GM21528 (cell line): ENCODE measurements at regions not wholly inside any gene's neighbourhood (a gene's known extent, or its start where the extent isn't known, plus 50 kb on each side); places are given as distances from the start of the nearest gene placed in this dataset.
"Not testable (repeated sequence)": the region's sequence is repeated elsewhere in the genome, so short reads cannot be mapped to it uniquely, and the experiment has no call there.

ENCODE experiments used
- ATAC-seq: cut with Tn5 transposase; IDR thresholded peaks from one replicate; pipeline ENCODE4 v1.9.1; 2021; ENCODE audit warnings: mild to moderate bottlenecking, moderate library complexity; ENCODE audit not compliant: unreplicated experiment, low FRiP score

DNA sequence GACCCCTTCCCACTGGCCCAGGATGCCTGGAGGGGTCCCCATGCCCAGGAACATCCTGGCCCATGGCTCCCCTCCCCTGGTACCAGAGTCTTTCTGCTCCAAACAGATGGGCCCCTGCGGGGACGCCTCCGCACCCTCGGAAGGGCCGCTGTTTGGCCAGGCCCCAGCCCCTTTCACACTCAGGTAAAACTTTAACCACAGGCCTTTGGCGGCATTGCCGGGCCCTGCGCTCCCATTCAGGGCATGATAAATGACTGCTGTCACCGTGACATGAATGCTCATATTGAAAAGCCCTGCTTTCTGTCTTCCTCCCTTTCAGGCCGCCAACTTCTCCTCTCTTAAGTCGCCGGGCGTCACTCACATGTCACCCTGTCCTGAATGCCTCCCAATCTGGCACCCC, 141.5 kb upstream of the TOP1 start:
- ATAC-seq = no peak

DNA sequence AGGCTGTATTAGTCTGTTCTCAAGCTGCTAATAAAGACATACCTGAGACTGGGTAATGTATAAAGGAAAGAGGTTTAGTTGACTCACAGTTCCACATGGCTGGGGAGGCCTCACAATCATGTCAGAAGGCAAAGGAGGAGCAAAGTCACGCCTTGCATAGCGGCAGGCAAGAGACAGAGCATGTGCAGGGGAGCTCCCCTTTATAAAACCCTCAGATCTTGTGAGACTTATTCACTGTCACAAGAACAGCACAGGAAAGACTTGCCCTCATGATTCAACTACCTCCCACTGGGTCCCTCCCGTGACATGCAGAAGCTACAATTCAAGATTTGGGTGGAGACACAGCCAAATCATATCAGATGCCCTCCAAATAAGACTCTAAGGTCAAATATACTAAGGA, 139.4 kb upstream of the TOP1 start:
- ATAC-seq = not testable (repeated sequence)

DNA sequence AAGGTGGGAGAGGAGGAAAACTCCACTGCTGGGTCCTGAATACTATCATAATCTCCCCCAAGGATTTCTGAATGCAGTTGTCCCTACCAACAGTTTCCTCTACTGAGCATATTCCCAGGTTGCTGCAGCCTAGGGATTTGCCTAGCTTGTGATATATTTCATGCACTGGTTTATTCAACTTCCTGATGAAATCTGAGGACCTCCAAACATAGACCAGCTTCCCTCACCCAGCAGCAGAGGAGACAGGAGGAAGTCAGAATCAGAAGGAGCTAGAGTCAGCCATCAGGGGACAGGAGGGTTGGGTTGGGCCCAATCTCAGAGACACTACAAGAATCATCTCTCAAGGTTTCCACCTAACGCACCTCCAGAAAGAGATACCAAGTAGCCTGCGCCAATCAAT, 138.4 kb upstream of the TOP1 start:
- ATAC-seq = no peak

DNA sequence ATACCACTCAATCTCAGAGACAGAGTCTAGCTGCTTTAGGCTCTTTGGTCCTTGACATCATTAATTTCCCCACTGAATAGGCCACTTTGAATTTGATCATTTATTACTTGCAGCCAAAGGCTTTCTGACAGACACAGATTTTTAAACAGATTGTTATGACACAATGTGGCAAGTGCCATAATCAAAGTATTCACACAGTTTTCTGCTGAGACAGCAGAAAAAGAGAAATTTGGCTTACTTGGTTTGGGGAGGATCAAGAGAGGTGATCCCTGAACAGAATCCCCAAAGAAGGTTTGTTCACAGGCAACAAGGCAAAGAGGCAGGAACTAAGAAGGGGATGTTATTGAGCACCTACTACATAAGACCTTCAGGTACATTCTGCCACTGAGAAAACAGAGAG, 138.0 kb upstream of the TOP1 start:
- ATAC-seq = no peak

DNA sequence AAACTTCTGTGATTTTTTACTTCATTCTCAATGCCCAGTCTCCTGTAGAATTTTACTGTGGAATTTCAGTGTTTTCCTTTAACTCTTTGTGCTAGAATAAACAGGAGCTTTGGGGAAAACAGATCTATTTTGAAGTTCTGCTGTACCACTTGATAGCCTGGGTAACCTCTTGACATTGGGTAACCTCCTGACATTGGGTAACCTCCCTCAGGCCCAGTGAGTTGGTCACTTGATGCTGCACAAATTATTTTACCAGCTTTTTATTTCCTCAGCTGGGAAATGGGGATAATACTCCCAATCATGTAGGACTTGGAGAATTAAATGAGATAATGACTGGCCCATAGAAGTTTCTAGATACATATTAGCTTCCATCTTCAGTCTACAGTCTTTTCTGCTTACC, 137.3 kb upstream of the TOP1 start:
- no peak for ATAC-seq

DNA sequence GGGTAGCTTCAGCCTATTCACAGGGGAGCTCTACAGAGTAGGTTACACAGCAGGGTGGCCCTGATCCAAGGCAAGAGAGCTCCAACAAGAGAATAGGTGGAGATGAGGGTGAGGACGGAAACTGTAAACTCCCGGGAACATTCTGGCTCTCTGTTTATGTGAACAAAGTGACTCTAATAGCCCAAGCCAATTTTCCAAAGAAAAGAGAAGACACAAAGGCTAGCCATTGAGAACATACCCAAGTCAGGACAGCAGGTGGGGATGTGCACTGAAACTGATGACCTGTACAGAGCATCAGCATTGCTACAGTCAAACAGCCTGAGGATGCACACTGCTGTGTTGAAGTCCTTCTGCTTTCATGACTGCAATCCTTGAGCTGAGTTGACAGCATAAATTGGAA, 136.0 kb upstream of the TOP1 start:
- no peak for ATAC-seq

DNA sequence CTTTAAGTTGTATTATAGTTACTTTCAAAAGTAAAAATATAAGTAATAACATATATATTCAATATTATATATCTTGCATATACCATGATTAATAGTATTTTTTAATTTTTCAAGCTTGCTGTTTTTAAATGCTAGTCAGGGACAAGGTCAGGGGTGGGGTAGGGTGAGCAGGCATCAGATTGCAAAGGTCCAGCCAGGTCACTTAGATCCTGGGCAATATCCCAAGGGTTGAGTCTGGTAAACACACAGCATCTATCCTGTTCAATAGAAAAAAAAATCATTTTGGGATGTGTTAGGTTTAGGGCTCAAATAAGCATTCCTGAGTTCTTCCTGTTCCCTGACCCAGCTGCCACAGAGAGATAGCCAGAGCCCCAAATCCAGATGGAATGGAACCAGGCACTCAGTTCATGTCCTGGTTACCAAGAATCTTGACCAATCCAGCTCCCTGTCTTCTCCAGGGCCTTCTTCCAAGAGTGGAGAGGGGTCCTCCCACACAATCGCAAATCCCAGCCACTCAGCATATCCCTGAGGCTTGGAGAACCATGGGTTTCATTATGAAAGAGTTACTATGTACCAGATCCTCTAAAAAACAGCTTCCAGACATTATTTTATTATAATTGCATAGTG, 134.9 kb upstream of the TOP1 start:
- ATAC-seq = no peak

DNA sequence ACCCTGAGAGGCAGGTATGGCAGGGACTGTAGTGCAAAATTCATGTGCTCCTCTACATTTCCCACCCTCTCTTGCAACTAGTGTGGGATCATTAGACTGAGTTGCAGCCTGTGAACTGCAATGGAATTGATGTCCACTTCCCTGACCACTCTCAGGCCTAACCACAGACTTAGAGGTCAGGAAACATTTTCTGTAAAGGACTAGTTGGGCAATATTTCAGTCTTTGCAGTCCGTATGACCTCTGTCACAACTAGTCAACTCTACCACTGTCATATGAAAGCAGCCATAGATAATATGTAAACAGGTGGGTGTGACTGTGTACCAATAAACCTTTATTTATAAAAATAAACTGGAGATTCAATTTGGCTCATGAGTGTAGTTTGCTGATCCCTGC, 134.4 kb upstream of the TOP1 start:
- ATAC-seq = no peak

DNA sequence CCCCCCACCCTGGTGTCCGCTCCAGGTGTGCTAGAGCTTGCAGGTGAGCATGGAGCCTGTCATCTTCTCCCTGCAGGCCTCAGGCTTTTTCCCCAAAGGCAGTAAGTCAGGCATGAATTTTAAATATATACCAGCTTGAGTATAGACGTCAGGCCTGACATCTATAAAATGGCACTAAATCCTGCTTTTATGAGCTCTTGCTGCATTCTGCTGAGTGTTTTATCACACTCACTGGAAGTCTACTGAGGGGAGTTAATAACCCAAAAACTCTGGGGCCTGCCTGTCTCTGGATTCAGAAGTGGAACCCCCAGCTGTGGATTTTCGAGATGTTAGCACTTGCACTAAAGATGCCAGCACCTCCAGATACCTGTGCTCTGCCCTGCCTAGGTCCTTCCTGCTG, 133.4 kb upstream of the TOP1 start:
- no peak for ATAC-seq

DNA sequence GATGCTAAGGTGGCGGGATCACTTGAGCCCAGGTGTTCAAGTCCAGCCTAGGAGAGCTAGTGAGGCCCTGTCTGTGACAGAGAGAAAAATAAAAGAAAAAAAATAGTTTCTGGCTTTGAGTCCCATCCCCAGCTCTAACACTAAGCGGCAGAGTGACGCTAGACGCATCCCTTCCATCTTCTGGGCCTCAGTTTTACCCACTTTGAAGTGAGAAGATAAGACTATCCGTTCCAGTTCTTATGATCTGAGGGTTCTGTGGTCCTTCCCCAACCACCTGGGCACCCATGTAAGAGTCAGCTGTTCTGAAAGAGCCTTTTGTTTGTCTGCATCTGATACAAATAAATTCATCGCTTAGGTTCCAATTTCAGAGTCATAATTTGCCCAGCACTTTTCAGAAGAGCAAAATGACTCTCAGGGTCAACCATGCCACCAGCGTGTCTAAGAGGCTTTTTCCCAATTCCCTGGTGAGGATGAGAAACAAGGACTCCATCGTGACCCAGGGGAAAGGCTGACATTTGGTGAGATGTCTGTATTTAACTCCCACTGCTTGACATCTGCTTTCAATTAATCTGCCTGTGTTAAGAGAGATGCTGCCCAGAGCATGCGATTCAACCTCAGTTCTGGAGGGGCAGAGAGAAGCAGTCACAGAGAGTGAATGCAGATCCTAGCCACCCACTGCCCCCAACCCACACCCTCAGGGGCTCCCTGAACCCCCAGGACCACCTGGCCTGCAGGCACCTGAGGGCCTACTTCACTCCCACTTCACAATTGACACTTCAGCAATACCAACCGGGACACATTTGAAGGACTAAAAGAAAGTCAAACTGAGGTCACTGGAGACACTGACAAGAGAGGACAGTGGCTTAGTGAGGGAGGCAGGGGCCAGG, 131.6 kb upstream of the TOP1 start:
- no peak for ATAC-seq

DNA sequence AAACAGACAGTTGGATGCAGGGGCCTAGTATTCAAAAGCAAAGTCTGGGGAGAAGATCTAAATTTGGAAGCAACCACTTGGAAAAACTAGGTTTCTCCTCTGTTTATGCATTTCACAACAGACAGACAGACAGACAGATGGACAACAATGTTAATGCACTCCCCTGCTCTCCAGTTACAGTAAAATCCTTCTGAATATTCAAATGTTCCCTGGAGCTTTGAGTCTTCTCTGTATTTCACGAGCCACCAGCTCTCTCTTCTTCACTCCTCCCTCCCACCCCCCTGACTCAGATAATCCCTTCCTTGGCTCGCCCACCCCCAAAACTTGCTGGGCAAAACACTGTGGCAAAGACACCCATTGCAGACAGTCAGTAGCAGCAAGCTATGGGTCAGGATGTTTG, 129.3 kb upstream of the TOP1 start:
- no peak for ATAC-seq

DNA sequence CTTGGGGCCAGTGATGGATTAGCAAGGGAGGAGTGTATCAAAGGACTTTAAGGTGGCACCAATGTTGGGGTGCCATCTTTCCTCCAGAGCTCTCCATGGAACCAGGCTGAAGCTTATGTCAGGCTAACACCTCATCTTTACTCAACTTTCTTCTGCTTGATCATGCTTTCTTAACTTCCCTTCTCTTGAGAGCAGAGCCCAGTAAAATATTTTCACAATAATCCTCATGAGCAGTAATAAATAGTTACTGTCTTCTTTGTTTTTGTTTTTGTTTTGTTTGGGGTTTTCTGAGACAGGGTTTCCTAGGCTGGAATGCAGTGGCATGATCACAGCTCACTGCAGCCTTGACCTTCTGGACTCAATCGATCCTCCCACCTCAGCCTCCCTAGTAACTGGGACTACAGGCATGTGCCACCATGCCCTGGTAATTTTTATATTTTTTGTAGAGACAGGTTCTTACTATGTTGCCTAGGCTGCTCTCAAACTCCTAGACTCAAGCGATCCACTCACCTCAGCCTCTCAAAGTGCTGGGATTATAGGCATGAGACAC, 127.9 kb upstream of the TOP1 start:
- no peak for ATAC-seq

DNA sequence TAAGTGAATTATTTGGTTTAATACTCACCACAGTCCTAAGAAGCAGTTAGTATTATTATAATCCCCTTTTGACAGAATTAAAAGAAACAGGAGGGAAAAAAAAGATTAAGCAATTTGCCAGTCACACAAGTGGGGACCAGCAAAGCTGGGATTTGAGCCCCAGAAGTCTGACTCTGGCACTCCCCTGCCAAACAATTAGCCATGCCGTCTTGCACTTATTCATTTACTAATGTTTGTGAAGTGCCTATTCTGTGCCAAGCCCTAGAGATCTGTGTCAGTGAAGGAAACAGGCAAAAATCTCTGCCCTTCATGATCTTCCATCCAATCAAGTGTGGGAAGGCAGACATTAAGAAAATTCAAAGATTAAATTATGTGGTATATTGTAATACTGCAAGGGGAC, 126.0 kb upstream of the TOP1 start:
- ATAC-seq = no peak

DNA sequence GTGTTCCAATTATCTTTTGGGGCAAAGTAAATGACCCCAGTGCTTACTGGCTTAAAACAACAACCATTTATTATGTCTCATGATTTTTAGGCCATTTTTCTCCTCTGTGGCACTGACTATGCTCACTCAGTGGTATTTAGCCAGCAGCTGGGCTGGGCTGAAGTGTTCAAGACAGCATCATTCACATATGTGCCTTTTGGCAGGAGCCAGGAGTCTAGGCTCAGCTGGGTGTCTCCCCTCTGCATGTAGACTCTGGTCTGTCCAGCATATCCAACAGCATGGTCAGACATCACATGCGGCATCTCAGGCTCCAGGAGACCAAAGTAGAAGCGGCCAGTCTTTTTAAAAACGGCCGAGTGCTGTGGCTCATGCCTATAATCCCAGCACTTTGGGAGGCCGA, 120.3 kb upstream of the TOP1 start:
- ATAC-seq = no peak

DNA sequence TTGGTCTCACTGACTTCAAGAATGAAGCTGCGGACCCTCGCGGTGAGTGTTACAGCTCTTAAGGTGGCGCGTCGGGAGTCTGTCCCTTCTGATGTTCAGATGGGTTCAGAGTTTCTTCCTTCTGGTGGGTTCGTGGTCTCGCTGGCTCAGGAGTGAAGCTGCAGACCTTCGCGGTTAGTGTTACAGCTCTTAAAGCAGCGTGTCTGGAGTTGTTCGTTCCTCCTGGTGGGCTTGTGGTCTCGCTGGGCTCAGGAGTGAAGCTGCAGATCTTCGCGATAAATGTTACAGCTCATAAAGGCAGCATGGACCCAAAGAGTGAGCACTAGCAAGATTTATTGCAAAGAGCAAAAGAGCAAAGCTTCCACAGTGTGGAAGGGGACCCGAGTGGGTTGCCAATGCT, 119.1 kb upstream of the TOP1 start:
- not testable (repeated sequence) for ATAC-seq

DNA sequence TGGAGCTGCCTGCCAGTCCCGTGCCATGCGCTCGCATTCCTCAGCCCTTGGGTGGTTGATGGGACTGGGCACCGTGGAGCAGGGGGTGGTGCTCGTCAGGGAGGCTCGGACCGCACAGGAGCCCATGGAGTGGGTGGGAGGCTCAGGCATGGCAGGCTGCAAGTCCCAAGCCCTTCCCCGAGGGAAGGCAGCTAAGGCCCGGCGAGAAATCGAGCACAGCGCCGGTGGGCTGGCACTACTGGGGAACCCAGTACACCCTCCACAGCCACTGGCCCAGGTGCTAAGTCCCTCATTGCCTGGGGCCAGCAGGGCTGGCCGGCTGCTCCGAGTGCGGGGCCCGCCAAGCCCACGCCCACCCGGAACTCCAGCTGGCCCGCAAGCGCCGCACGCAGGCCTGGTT, 118.2 kb upstream of the TOP1 start:
- ATAC-seq = not testable (repeated sequence)

DNA sequence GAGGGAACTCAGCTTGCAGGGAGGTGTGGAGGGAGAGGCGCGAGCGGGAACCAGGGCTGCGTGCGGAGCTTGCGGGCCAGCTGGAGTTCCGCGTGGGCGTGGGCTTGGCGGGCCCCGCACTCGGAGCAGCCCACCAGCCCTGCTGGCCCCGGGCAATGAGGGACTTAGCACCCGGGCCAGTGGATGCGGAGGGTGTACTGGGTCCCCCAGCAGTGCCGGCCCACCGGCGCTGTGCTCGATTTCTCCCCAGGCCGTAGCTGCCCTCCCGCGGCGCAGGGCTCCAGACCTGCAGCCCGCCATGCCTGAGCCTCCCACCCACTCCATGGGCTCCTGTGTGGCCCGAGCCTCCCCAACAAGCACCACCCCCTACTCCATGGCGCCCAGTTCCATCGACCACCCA, 117.5 kb upstream of the TOP1 start:
- not testable (repeated sequence) for ATAC-seq

DNA sequence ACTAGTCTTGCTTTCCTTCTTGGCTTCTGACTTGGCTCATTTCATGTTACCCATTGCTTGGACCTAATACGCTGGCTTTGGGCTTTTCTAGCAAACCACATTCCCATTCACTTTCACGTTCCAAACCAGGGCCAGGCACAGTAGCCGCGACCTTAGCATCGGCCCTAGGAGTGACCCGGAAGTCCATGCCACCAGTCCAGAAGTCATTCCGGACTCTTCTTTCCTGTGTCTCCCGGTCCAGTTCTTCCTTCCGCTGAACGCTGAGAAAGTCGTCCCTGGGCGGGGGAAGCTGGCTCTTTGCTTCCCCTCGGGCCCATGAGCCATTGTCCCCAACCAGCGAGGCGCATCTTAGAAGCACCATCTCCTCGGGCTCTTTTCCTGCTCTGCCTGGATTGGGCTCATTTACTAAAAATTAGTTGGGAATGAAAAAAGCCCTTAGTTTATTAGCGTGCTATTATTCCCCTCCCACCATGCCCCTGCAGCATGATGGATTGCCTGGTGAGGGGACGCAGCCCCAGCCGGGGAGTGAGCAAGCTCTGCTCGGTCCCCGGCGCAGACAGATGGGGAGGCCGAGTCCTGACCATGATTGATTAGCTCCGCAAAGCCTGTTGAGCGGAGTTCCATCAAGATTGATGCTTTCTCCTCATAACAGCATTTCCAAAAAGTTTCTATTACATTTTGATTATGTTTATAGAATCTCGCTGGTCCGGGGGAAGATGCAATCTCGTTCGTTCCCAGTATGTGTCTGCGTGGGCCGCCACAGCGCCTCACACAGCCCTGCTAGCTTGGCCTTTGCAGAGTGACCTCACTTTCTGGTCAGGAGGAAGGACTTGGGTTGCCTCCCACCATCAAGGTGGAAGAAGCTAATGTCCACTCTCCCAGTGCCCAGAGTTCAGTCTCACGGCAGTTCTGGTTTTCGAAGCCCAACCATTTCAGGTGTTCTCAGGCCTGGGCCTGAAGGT, 115.1 kb upstream of the TOP1 start:
- no peak for ATAC-seq

DNA sequence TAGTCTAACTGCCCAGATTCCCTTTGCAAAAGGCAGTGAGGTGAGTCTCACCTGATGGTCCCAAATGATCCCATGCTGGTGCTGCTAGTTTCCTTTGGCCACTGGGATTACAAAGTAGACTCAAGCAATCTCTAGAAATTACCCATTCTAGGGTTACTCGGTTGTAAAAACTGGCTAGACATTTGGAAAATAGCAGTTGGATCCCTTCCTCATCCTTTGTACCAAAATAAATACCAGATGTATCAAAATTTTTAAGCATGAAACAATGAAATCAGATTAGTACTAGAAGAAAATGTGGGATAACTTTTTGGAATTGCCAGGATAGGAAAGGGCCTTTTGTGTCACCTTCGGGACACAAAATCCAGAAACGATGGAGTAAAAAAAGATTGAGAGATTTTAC, 112.9 kb upstream of the TOP1 start:
- no peak for ATAC-seq

DNA sequence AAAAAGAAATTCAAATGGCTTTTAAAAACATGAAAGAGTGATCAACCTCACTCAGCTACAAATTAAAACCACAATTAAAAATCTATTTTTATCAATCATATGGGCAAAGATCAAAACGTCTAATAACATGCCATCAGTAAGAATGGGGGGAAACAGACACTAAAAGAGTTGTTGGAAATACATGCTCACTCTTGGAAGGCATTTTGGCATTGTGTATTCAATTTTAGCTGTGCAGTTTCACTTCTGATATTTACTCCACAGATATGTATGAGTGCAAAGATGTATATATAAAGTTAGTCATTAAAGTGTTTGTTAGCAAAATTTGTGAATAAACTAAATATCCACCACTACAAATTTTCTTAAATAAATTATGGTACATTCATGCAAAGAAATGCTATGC, 112.3 kb upstream of the TOP1 start:
- ATAC-seq = no peak

DNA sequence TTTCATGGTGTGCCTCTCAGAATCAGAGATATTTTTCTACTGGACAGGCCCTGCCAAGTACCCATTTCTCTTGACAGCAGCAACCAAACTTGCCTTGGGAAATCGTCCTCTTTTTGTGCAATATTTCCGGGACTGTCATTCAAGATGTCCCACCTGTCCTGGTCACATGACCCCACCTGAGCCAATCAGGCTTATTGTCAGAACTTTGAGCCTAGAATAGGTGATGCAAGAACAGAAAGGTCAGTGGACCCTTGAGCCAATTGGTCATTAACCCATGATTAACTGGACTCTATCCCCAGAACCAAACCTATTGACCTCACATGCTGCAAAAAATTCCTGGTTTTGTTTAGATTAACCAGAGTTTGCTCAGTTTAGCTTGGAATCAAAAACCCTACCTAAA, 108.3 kb upstream of the TOP1 start:
- ATAC-seq = no peak
